ENCODE measurements at regions not wholly inside any gene's neighbourhood (a gene's known extent, or its start where the extent isn't known, plus 50 kb on each side); places are given as distances from the start of the nearest gene placed in this dataset.

- POLR2A ChIA-PET (ENCODE audit: unreplicated experiment): no interaction called here
- H2AFZ ChIP-seq (ENCODE audit: low read length): no peak overlapping the region
- no peak overlapping the region for H3K27ac ChIP-seq (ENCODE audit: low read length)
- no peak overlapping the region for H3K4me2 ChIP-seq (ENCODE audit: low read length)
- H3K9ac ChIP-seq (ENCODE audit: low read length): no peak overlapping the region
- H3K9me3 ChIP-seq (ENCODE audit: low read length): no peaks in the 10 kb centered on the region
- no peaks in the 10 kb centered on the region for H3K9me2 ChIP-seq (replicated peaks; ENCODE audit: low read length)
- no peak overlapping the region for H3K4me3 ChIP-seq (ENCODE audit: low read length)
- H3K79me2 ChIP-seq (ENCODE audit: low read length): no peaks in the 10 kb centered on the region
- no peaks in the 10 kb centered on the region for H3K27me3 ChIP-seq (ENCODE audit: low read length)
- no peaks in the 10 kb centered on the region for H4K20me1 ChIP-seq (ENCODE audit: low read length)
- DNase-seq (peak; percentile 47), ATAC-seq (peak; percentile 22; the same call in 1 of the 2 replicates)
- intact Hi-C loops (cut with micrococcal nuclease): no loop called here
- H3K36me3 ChIP-seq (ENCODE audit: low read depth, low read length): no peaks in the 10 kb centered on the region
- BruUV-seq (replicated peaks): no TSS peak
- H3F3A ChIP-seq (ENCODE audit: low read length, unreplicated experiment): no peaks in the 10 kb centered on the region
- H3K4me1 ChIP-seq (ENCODE audit: insufficient read depth, low read length): no peaks in the 10 kb centered on the region
- CTCF ChIA-PET: no interaction called here
- TF ChIP-seq CTCF (conservative IDR thresholded peaks at IDR 0.05; ENCODE audit: low read depth, low read length) (no peak), EZH2 (IDR thresholded peaks at IDR 0.05; ENCODE audit: low read length, unreplicated experiment) (no peak), EZH2phosphoT487 (IDR thresholded peaks at IDR 0.05; ENCODE audit: borderline replicate concordance, low read length) (no peak)
These were observed 111.9 kb upstream of the DDHD1 start for GRCh38 chr14:53265025-53265424.

DNA sequence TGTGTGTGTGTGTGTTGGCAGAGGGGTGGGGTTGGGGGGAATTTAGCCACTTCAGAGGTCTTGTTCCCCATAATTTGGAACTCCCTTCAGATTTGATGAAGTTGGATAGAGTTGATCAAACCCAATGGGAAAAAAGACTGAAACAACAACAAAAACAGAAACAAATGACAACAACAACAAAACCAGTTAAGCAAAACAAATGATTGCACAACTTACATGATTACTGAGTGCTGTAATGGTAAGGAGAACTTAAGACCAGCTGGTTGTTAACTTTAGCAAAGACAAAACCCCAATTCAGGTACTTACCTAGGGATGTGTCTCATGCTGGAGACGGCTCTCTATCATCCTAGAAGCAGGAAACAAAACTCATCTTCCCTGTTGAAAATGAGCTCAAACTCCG is 107.8 kb upstream of the DDHD1 start:
- H3K27me3 ChIP-seq (ENCODE audit: low read length): no peaks in the 10 kb centered on the region
- ChIA-PET CTCF (no interaction called here), POLR2A (ENCODE audit: unreplicated experiment) (no interaction called here)
- BruUV-seq (replicated peaks): no TSS peak
- intact Hi-C loops (cut with micrococcal nuclease): no loop called here
- H3F3A ChIP-seq (ENCODE audit: low read length, unreplicated experiment): no peaks in the 10 kb centered on the region
- no peak overlapping the region for H3K9ac ChIP-seq (ENCODE audit: low read length)
- no peak for ATAC-seq
- H3K79me2 ChIP-seq (ENCODE audit: low read length): no peaks in the 10 kb centered on the region
- no peak overlapping the region for H2AFZ ChIP-seq (ENCODE audit: low read length)
- DNase-seq: no peak
- no peak overlapping the region for H3K4me3 ChIP-seq (ENCODE audit: low read length)
- H3K4me2 ChIP-seq (ENCODE audit: low read length): no peak overlapping the region
- no peak overlapping the region for H3K27ac ChIP-seq (ENCODE audit: low read length)
- no peaks in the 10 kb centered on the region for H4K20me1 ChIP-seq (ENCODE audit: low read length)
- H3K9me2 ChIP-seq (replicated peaks; ENCODE audit: low read length): no peaks in the 10 kb centered on the region
- no peaks in the 10 kb centered on the region for H3K4me1 ChIP-seq (ENCODE audit: insufficient read depth, low read length)
- no peaks in the 10 kb centered on the region for H3K36me3 ChIP-seq (ENCODE audit: low read depth, low read length)
- H3K9me3 ChIP-seq (ENCODE audit: low read length): no peaks in the 10 kb centered on the region
- no peak for TF ChIP-seq CTCF (conservative IDR thresholded peaks at IDR 0.05; ENCODE audit: low read depth, low read length)
- TF ChIP-seq EZH2 (IDR thresholded peaks at IDR 0.05; ENCODE audit: low read length, unreplicated experiment): no peak

DNA sequence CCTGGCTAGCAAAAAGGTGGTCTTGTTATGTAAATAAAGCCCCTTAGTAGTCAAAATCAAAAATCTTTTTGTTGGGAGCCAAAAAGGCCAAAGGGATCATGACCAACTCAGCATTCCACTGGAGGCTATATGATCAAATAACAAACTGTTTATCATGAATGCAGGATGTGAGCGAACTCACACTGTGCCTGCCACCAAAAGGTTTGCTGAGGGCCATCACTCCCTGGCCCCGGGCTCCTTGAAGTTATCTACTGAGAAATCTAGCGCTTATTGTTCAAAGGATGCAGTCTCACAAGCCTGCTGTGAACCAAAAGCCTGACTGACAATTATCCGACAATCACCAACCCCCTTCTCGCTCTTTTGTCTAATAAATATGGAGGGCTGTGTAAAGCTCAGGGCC is 107.2 kb upstream of the DDHD1 start:
- POLR2A ChIA-PET (ENCODE audit: unreplicated experiment): no interaction called here
- Histone ChIP-seq H3K9ac (ENCODE audit: low read length) (no peak overlapping the region), H3K36me3 (ENCODE audit: low read depth, low read length) (no peaks in the 10 kb centered on the region), H3K4me3 (ENCODE audit: low read length) (no peak overlapping the region), H3K9me3 (ENCODE audit: low read length) (no peaks in the 10 kb centered on the region), H3F3A (ENCODE audit: low read length, unreplicated experiment) (no peaks in the 10 kb centered on the region), H3K27me3 (ENCODE audit: low read length) (no peaks in the 10 kb centered on the region), H3K4me1 (ENCODE audit: insufficient read depth, low read length) (no peaks in the 10 kb centered on the region), H4K20me1 (ENCODE audit: low read length) (no peaks in the 10 kb centered on the region), H3K79me2 (ENCODE audit: low read length) (no peaks in the 10 kb centered on the region), H3K27ac (ENCODE audit: low read length) (no peak overlapping the region), H3K9me2 (replicated peaks; ENCODE audit: low read length) (no peaks in the 10 kb centered on the region), H2AFZ (ENCODE audit: low read length) (no peak overlapping the region), H3K4me2 (ENCODE audit: low read length) (no peak overlapping the region)
- no peak for TF ChIP-seq CTCF (conservative IDR thresholded peaks at IDR 0.05; ENCODE audit: low read depth, low read length)
- no peak for TF ChIP-seq EZH2phosphoT487 (IDR thresholded peaks at IDR 0.05; ENCODE audit: borderline replicate concordance, low read length)
- TF ChIP-seq EZH2 (IDR thresholded peaks at IDR 0.05; ENCODE audit: low read length, unreplicated experiment): no peak
- DNase-seq (no peak), ATAC-seq (no peak)
- BruUV-seq (replicated peaks): no TSS peak
- CTCF ChIA-PET: no interaction called here
- intact Hi-C loops (cut with micrococcal nuclease): no loop called here

All from PC-3 (cell line).